AG04450 (cell line): ENCODE measurements at regions not wholly inside any gene's neighbourhood (a gene's known extent, or its start where the extent isn't known, plus 50 kb on each side); places are given as distances from the start of the nearest gene placed in this dataset.

Experiments used
- CTCF ChIA-PET: fragments of 300-600, 350-600 bp; formaldehyde crosslinking; extraction: SDS; loops from one replicate; lab custom pipeline; 2022; ENCODE audit warnings: antibody characterized with exemption, inconsistent platforms; lab: Charles Lee
- POLR2A ChIA-PET: fragments of 350-600 bp; formaldehyde crosslinking; extraction: SDS; loops from one replicate; lab custom pipeline; 2021; ENCODE audit warnings: antibody characterized with exemption, inconsistent platforms; lab: Yijun Ruan, JAX
- DNase-seq: peaks from one replicate; pipeline ENCODE4 v3.0.0-alpha.2; 2011; ENCODE audit warnings: low read depth, low spot score
- H3K27ac ChIP-seq: one replicate; pipeline ENCODE4 v1.5.1; 2012; ENCODE audit warnings: low read depth, low read length, control low read depth
- H3K27me3 ChIP-seq: one replicate; pipeline ENCODE4 v1.6.0; 2012; ENCODE audit warnings: low read length; ENCODE audit not compliant: control insufficient read depth, insufficient read depth
- H3K4me3 ChIP-seq: 2 replicates; pipeline ENCODE4 v1.5.1; 2011; ENCODE audit warnings: mild to moderate bottlenecking, low read depth, low read length, control low read depth
- H3K9me3 ChIP-seq: 2 replicates; pipeline ENCODE4 v1.5.1; 2012; ENCODE audit warnings: low read length; ENCODE audit not compliant: control insufficient read depth, insufficient read depth
- CTCF ChIP-seq: IDR thresholded peaks from 2 replicates; pipeline ENCODE4 v1.5.1; 2011; ENCODE audit warnings: low read depth, low read length, control low read depth, inconsistent platforms

GRCh38 chr20:23282111-23282510 is 68.5 kb upstream of the NXT1 start:
- no peak overlapping the region for H3K4me3 ChIP-seq
- no peak overlapping the region for H3K27ac ChIP-seq
- DNase-seq, result no peak
- CTCF ChIA-PET, result no interaction called here
- POLR2A ChIA-PET, result no interaction called here
- no peaks in the 10 kb centered on the region for H3K9me3 ChIP-seq
- no peak for TF ChIP-seq CTCF
- H3K27me3 ChIP-seq, result peaks cover 2% of the 10 kb centered on the region

GRCh38 chr20:23279836-23280235 is 70.8 kb upstream of the NXT1 start:
- H3K4me3 ChIP-seq, result no peak overlapping the region
- POLR2A ChIA-PET, result no interaction called here
- peaks cover 7% of the 10 kb centered on the region for H3K27me3 ChIP-seq
- no peak for DNase-seq
- H3K9me3 ChIP-seq, result no peaks in the 10 kb centered on the region
- TF ChIP-seq CTCF, result no peak
- CTCF ChIA-PET, result no interaction called here
- H3K27ac ChIP-seq, result no peak overlapping the region

- DNase-seq, result no peak
- Histone ChIP-seq H3K27ac (no peak overlapping the region), H3K4me3 (no peak overlapping the region), H3K9me3 (no peaks in the 10 kb centered on the region), H3K27me3 (peaks cover 5% of the 10 kb centered on the region)
- ChIA-PET CTCF (no interaction called here), POLR2A (no interaction called here)
- no peak for TF ChIP-seq CTCF
Measured at GRCh38 chr20:23278172-23278571, 72.4 kb upstream of the NXT1 start.

- POLR2A ChIA-PET, result no interaction called here
- H3K4me3 ChIP-seq, result no peak overlapping the region
- no peak for DNase-seq
- H3K27ac ChIP-seq, result no peak overlapping the region
- no peaks in the 10 kb centered on the region for H3K9me3 ChIP-seq
- CTCF ChIA-PET, result no interaction called here
- peaks cover 5% of the 10 kb centered on the region for H3K27me3 ChIP-seq
- TF ChIP-seq CTCF, result no peak
Measured at GRCh38 chr20:23277316-23277715, 73.3 kb upstream of the NXT1 start.

GRCh38 chr20:23273776-23274175 is 76.8 kb upstream of the NXT1 start:
- Histone ChIP-seq H3K9me3 (peaks cover 3% of the 10 kb centered on the region; the same call in 1 of the 2 replicates), H3K27ac (no peak overlapping the region), H3K4me3 (no peak overlapping the region), H3K27me3 (peaks cover 5% of the 10 kb centered on the region)
- DNase-seq, result no peak
- ChIA-PET CTCF (interaction anchor here (0.8 to 1.5 kb wide), 2 partner anchors 17 to 67 kb away, joined by 3 read pairs; no protein-coding TSS in a partner anchor), POLR2A (no interaction called here)
- no peak for TF ChIP-seq CTCF
